Activated B cell treated with CpG ODN at 0.5 μM for 24 hours (primary cell): ENCODE measurements at regions not wholly inside any gene's neighbourhood (a gene's known extent, or its start where the extent isn't known, plus 50 kb on each side); places are given as distances from the start of the nearest gene placed in this dataset.

Source experiments
- ATAC-seq: fragments of 200-7000 bp; cut with Tn5 transposase; one replicate; pipeline ENCODE4 v1.10.0; 2021; ENCODE audit warnings: low read depth, mild to moderate bottlenecking, moderate library complexity
- CTCF ChIA-PET: fragments of 350-600 bp; sonication (Branson Sonifier 250); formaldehyde crosslinking; loops from one replicate; lab custom pipeline; 2021; ENCODE audit warnings: antibody characterized with exemption; lab: Charles Lee
- POLR2A ChIA-PET: fragments of 350-600 bp; sonication (Branson Sonifier 250); formaldehyde crosslinking; loops from one replicate; lab custom pipeline; 2021; ENCODE audit warnings: antibody characterized with exemption; lab: Charles Lee
- DNase-seq: peaks from one replicate; pipeline ENCODE4 v3.0.0; 2022
- H3K27ac Mint-ChIP-seq: one replicate; pipeline ENCODE4 v1.8.0; 2020; ENCODE audit warnings: mixed read lengths
- H3K27me3 Mint-ChIP-seq: one replicate; pipeline ENCODE4 v1.8.0; 2021; ENCODE audit warnings: mixed read lengths
- H3K36me3 Mint-ChIP-seq: one replicate; pipeline ENCODE4 v1.8.0; 2021; ENCODE audit warnings: low read depth, mixed read lengths
- H3K4me1 Mint-ChIP-seq: one replicate; pipeline ENCODE4 v1.8.0; 2021; ENCODE audit warnings: mixed read lengths
- H3K4me3 Mint-ChIP-seq: one replicate; pipeline ENCODE4 v1.8.0; 2020; ENCODE audit warnings: mild to moderate bottlenecking, mixed read lengths
- H3K9me3 Mint-ChIP-seq: one replicate; pipeline ENCODE4 v1.8.0; 2020; ENCODE audit warnings: mixed read lengths
- CTCF ChIP-seq: fragments of 200-600 bp; IDR thresholded peaks from one replicate; pipeline ENCODE4 v1.8.0; 2022; ENCODE audit warnings: antibody characterized with exemption, mild to moderate bottlenecking
- intact Hi-C: fragments of 100-400 bp; cut with micrococcal nuclease; formaldehyde crosslinking; loops from one replicate; pipeline ENCODE4 v1.15.1; 2024

GRCh38 chr10:118965096-118965495 lies 64.4 kb upstream of the NANOS1 start:
- no peak overlapping the region for H3K4me3 Mint-ChIP-seq

GRCh38 chr10:118965645-118966044 lies 63.9 kb upstream of the NANOS1 start:
- ATAC-seq (no peak), DNase-seq (no peak)
- no peaks in the 10 kb centered on the region for H3K36me3 Mint-ChIP-seq
- peaks cover 25% of the 10 kb centered on the region for H3K27me3 Mint-ChIP-seq
- TF ChIP-seq CTCF, result no peak
- no peak overlapping the region for H3K27ac Mint-ChIP-seq
- H3K4me1 Mint-ChIP-seq, result no peaks in the 10 kb centered on the region
- intact Hi-C loops, result no loop called here
- no peaks in the 10 kb centered on the region for H3K9me3 Mint-ChIP-seq
- POLR2A ChIA-PET, result no interaction called here
- H3K4me3 Mint-ChIP-seq, result no peak overlapping the region
- CTCF ChIA-PET, result no interaction called here

More at GRCh38 chr10:118965096-118965495, 64.4 kb upstream of the NANOS1 start:
- DNase-seq, result no peak
- Mint-ChIP-seq H3K27ac (no peak overlapping the region), H3K36me3 (no peaks in the 10 kb centered on the region), H3K9me3 (no peaks in the 10 kb centered on the region), H3K27me3 (peaks cover 24% of the 10 kb centered on the region), H3K4me1 (no peaks in the 10 kb centered on the region)
- TF ChIP-seq CTCF, result no peak
- intact Hi-C loops, result no loop called here
- POLR2A ChIA-PET, result no interaction called here
- ATAC-seq, result no peak
- CTCF ChIA-PET, result no interaction called here

GRCh38 chr10:118966076-118966849 lies 63.3 kb upstream of the NANOS1 start:
- no peak for TF ChIP-seq CTCF
- intact Hi-C loops, result no loop called here
- Mint-ChIP-seq H3K9me3 (no peaks in the 10 kb centered on the region), H3K27ac (no peak overlapping the region), H3K36me3 (no peaks in the 10 kb centered on the region), H3K27me3 (peaks cover 25% of the 10 kb centered on the region), H3K4me3 (no peak overlapping the region), H3K4me1 (no peaks in the 10 kb centered on the region)
- POLR2A ChIA-PET, result no interaction called here
- CTCF ChIA-PET, result no interaction called here
- no peak for ATAC-seq
- no peak for DNase-seq

- no peak for ATAC-seq
- no peaks in the 10 kb centered on the region for H3K4me1 Mint-ChIP-seq
Measured at GRCh38 chr10:118966850-118967125, 62.7 kb upstream of the NANOS1 start.

GRCh38 chr10:118967160-118967559 lies 62.4 kb upstream of the NANOS1 start:
- no peak for TF ChIP-seq CTCF
- H3K9me3 Mint-ChIP-seq, result no peaks in the 10 kb centered on the region
- CTCF ChIA-PET, result no interaction called here
- no peaks in the 10 kb centered on the region for H3K4me1 Mint-ChIP-seq
- DNase-seq (no peak), ATAC-seq (no peak)
- H3K4me3 Mint-ChIP-seq, result no peak overlapping the region
- H3K27ac Mint-ChIP-seq, result no peak overlapping the region
- POLR2A ChIA-PET, result no interaction called here
- no peaks in the 10 kb centered on the region for H3K36me3 Mint-ChIP-seq
- intact Hi-C loops, result no loop called here
- H3K27me3 Mint-ChIP-seq, result peaks cover 22% of the 10 kb centered on the region

More at GRCh38 chr10:118966850-118967125, 62.7 kb upstream of the NANOS1 start:
- no peaks in the 10 kb centered on the region for H3K36me3 Mint-ChIP-seq
- TF ChIP-seq CTCF, result no peak
- ChIA-PET CTCF (no interaction called here), POLR2A (no interaction called here)
- no peak overlapping the region for H3K27ac Mint-ChIP-seq
- no peak overlapping the region for H3K4me3 Mint-ChIP-seq
- intact Hi-C loops, result no loop called here
- peaks cover 22% of the 10 kb centered on the region for H3K27me3 Mint-ChIP-seq
- no peak for DNase-seq
- H3K9me3 Mint-ChIP-seq, result no peaks in the 10 kb centered on the region
